Transverse colon (tissue), 4 donors: ENCODE measurements at regions not wholly inside any gene's neighbourhood (a gene's known extent, or its start where the extent isn't known, plus 50 kb on each side); places are given as distances from the start of the nearest gene placed in this dataset.

Experiments
- DNase-seq: peaks from one replicate; pipeline ENCODE4 v3.0.0-alpha.2; 2019
- H3K27ac ChIP-seq, 4 donors: fragments of 200-600 bp; sonication (generic); 2 replicates each; pipeline ENCODE4 v1.5.1; 2016 to 2018; ENCODE audit warnings: inconsistent platforms in 4 of 4
- H3K27me3 ChIP-seq: fragments of 200-600 bp; sonication (generic); 2 replicates; pipeline ENCODE4 v1.5.1; 2017; ENCODE audit warnings: inconsistent platforms
- H3K36me3 ChIP-seq, 4 donors: fragments of 200-600 bp; sonication (generic); 2 replicates each; pipeline ENCODE4 v1.5.1; 2017 to 2019; ENCODE audit warnings: inconsistent platforms in 4 of 4
- H3K4me1 ChIP-seq, 4 donors: fragments of 200-600 bp; sonication (generic); 2 replicates each; pipeline ENCODE4 v1.5.1; 2017 to 2020; ENCODE audit warnings: inconsistent platforms in 4 of 4
- H3K4me3 ChIP-seq, 4 donors: fragments of 200-600 bp; sonication (generic); 1 replicate in 1 of 4; 2 replicates in 3 of 4; pipeline versions ENCODE4 v1.5.1 to v1.6.1; 2017 to 2019; ENCODE audit warnings: inconsistent platforms in 4 of 4
- H3K9me3 ChIP-seq, 2 donors: fragments of 200-600 bp; sonication (generic); 2 replicates each; pipeline ENCODE4 v1.5.1; 2017 to 2019; ENCODE audit warnings: inconsistent platforms in 2 of 2
- EP300 ChIP-seq: sonication (generic); formaldehyde crosslinking; IDR thresholded peaks from one replicate; pipeline ENCODE4 v1.6.1; 2017; ENCODE audit warnings: antibody characterized with exemption, low read depth
- POLR2A ChIP-seq: fragments of 450-650 bp; IDR thresholded peaks from one replicate; pipeline ENCODE4 v1.6.1; 2016; ENCODE audit warnings: antibody characterized with exemption, mild to moderate bottlenecking, moderate library complexity
- POLR2AphosphoS5 ChIP-seq, 3 donors: sonication (generic); formaldehyde crosslinking; IDR thresholded peaks; one replicate each; pipeline ENCODE4 v1.6.1; 2016; ENCODE audit warnings: antibody characterized with exemption in 3 of 3
- WGBS, 2 donors: methylation state at CpG; one replicate each; pipeline ENCODE4 v1.1.5; 2018; ENCODE audit warnings: low coverage in 1 of 2; 5-methylcytosine and 5-hydroxymethylcytosine counted together
- in situ Hi-C, 4 donors: fragments of 200-750 bp; cut with MboI; loops; one replicate each; pipeline versions ENCODE4 v1.15.0 to v1.15.1; 2017; ENCODE audit warnings: low sequenced_read_pairs in 3 of 4, low pct_ligation_motif_present in 1 of 4, low pct_unique_long_range_greater_than_20kb in 1 of 4
- intact Hi-C: fragments of 100-400 bp; cut with DNase I; formaldehyde crosslinking; loops from one replicate; pipeline ENCODE4 v1.15.1; 2023; ENCODE audit warnings: low total_unique reads
- TF ChIP-seq, protein P1 (sequence below), 5 experiments: fragments of 200-600 bp in 3 of 5; fragments of 450-650 bp in 2 of 5; sonication (generic) in 3 of 5; IDR thresholded peaks; 1 replicate in 2 of 5; 2 replicates in 3 of 5; pipeline ENCODE4 v1.5.1; 2016 to 2017; ENCODE audit warnings: antibody characterized with exemption in 5 of 5, inconsistent platforms in 3 of 5, mild to moderate bottlenecking in 2 of 5, moderate library complexity in 1 of 5

DNA sequence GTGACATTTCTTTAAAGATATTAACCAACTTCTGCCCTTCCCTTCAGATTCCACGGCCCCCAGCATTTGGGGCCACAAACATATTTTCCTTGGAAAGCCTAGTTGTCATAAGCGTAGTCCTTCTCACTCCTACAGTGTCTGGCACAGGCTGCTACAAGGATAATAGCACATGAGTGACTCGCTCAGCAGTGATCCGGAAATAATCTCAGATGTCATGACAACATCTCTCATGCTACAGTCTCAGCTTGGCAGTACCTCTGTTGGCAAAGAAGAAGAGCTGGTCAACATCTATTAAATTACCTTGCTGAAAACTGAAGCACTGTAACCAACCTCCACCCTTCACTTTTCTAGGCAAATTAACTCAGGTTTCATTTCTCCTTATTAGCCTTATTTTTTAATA, 351.7 kb downstream of the RAD51AP2 start:
- no peaks in the 10 kb centered on the region for H3K9me3 ChIP-seq
- H3K4me1 ChIP-seq, result no peaks in the 10 kb centered on the region
- TF ChIP-seq POLR2A (no peak), POLR2AphosphoS5 (IDR thresholded peaks at IDR 0.05) (no peak), EP300 (no peak)
- TF ChIP-seq, protein P1, sequence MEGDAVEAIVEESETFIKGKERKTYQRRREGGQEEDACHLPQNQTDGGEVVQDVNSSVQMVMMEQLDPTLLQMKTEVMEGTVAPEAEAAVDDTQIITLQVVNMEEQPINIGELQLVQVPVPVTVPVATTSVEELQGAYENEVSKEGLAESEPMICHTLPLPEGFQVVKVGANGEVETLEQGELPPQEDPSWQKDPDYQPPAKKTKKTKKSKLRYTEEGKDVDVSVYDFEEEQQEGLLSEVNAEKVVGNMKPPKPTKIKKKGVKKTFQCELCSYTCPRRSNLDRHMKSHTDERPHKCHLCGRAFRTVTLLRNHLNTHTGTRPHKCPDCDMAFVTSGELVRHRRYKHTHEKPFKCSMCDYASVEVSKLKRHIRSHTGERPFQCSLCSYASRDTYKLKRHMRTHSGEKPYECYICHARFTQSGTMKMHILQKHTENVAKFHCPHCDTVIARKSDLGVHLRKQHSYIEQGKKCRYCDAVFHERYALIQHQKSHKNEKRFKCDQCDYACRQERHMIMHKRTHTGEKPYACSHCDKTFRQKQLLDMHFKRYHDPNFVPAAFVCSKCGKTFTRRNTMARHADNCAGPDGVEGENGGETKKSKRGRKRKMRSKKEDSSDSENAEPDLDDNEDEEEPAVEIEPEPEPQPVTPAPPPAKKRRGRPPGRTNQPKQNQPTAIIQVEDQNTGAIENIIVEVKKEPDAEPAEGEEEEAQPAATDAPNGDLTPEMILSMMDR (IDR thresholded peaks at IDR 0.05), result no peak
- no peaks in the 10 kb centered on the region for H3K36me3 ChIP-seq
- in situ Hi-C loops, result no loop called here
- no peak for DNase-seq
- H3K27me3 ChIP-seq, result no peaks in the 10 kb centered on the region
- intact Hi-C loops, result no loop called here
- H3K4me3 ChIP-seq, result no peak overlapping the region
- H3K27ac ChIP-seq, result no peak overlapping the region
- WGBS, 2 donors, result 81 to 83% methylated on average over 4 of the region's 4 CpGs

- H3K4me1 ChIP-seq, result no peaks in the 10 kb centered on the region
- in situ Hi-C loops (no loop called here), intact Hi-C loops (no loop called here)
- WGBS, 2 donors, result 89 to 93% methylated on average over 1 of the region's 1 CpG
- H3K4me3 ChIP-seq, result no peak overlapping the region
- no peaks in the 10 kb centered on the region for H3K36me3 ChIP-seq
- H3K9me3 ChIP-seq, result no peaks in the 10 kb centered on the region
- TF ChIP-seq EP300, result no peak
- no peak for TF ChIP-seq POLR2AphosphoS5 (IDR thresholded peaks at IDR 0.05)
- no peak for TF ChIP-seq POLR2A
- TF ChIP-seq, protein P1 (IDR thresholded peaks at IDR 0.05), result no peak
- H3K27ac ChIP-seq, result no peak overlapping the region
- DNase-seq, result no peak
- no peaks in the 10 kb centered on the region for H3K27me3 ChIP-seq
These were observed 353.7 kb downstream of the RAD51AP2 start for GRCh38 chr2:17164550-17164949.

DNA sequence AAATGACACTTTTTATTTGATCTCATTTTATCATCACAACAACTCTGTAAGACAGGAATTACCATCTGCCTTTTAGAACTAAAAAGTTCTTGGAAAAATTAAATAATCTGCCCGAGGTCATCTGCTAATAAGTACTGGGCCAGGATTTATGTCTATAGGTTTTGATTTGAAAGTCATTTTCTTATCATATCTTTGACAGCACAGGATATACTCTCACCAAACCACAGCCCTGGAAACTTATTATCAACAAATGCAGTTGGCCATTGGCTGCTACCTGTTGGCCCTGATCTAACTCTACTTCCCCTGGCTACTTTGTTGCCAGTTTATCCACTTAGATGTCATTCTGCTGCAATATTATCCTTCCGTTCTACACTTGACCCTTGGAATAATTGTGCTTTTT, 354.6 kb downstream of the RAD51AP2 start:
- H3K4me3 ChIP-seq, result no peak overlapping the region
- no peak for DNase-seq
- in situ Hi-C loops (no loop called here), intact Hi-C loops (no loop called here)
- H3K36me3 ChIP-seq, result no peaks in the 10 kb centered on the region
- H3K27me3 ChIP-seq, result no peaks in the 10 kb centered on the region
- no peak overlapping the region for H3K27ac ChIP-seq
- no peaks in the 10 kb centered on the region for H3K9me3 ChIP-seq
- no peak for TF ChIP-seq POLR2A
- TF ChIP-seq EP300, result no peak
- TF ChIP-seq POLR2AphosphoS5 (IDR thresholded peaks at IDR 0.05), result no peak
- TF ChIP-seq, protein P1 (IDR thresholded peaks at IDR 0.05), result no peak
- H3K4me1 ChIP-seq, result no peaks in the 10 kb centered on the region
- WGBS, 2 donors, result 73 to 75% methylated on average over 2 of the region's 2 CpGs

- 38 to 47% methylated on average over 2 of the region's 2 CpGs for WGBS, 2 donors
These were observed 355.5 kb downstream of the RAD51AP2 start for GRCh38 chr2:17162713-17163112.

More at GRCh38 chr2:17162713-17163112, 355.5 kb downstream of the RAD51AP2 start:
- no peak overlapping the region for H3K4me3 ChIP-seq
- intact Hi-C loops, result no loop called here
- H3K27ac ChIP-seq, result no peak overlapping the region
- no peaks in the 10 kb centered on the region for H3K27me3 ChIP-seq
- in situ Hi-C loops, result no loop called here
- H3K36me3 ChIP-seq, result no peaks in the 10 kb centered on the region
- H3K9me3 ChIP-seq, result no peaks in the 10 kb centered on the region
- TF ChIP-seq EP300 (no peak), POLR2A (no peak), POLR2AphosphoS5 (IDR thresholded peaks at IDR 0.05) (no peak)
- TF ChIP-seq, protein P1 (IDR thresholded peaks at IDR 0.05), result no peak
- no peak for DNase-seq
- H3K4me1 ChIP-seq, result no peaks in the 10 kb centered on the region
